ENCODE measurements at regions not wholly inside any gene's neighbourhood (a gene's known extent, or its start where the extent isn't known, plus 50 kb on each side); places are given as distances from the start of the nearest gene placed in this dataset.

GRCh38 chr16:54587176-54587515, 300.6 kb upstream of the IRX3 start:
- TF ChIP-seq CTCF (IDR thresholded peaks at IDR 0.05), result no peak
- no peak for TF ChIP-seq POLR2A (IDR thresholded peaks at IDR 0.05)
